Keratinocyte (primary cell): ENCODE measurements at regions not wholly inside any gene's neighbourhood (a gene's known extent, or its start where the extent isn't known, plus 50 kb on each side); places are given as distances from the start of the nearest gene placed in this dataset.

Experiments used
- EZH2 ChIP-seq: IDR thresholded peaks from one replicate; pipeline ENCODE4 v1.6.1; 2012; ENCODE audit warnings: inconsistent platforms, mild to moderate bottlenecking, low read length, moderate library complexity
- TF ChIP-seq, protein P1 (sequence below), 3 experiments: IDR thresholded peaks in 1 of 3; conservative IDR thresholded peaks in 1 of 3; optimal IDR thresholded peaks in 1 of 3; 2 replicates in 2 of 3; 3 replicates in 1 of 3; pipeline versions ENCODE3 to v1.5.1; 2011; ENCODE audit warnings: low read length in 3 of 3, mild to moderate bottlenecking in 3 of 3, moderate library complexity in 2 of 3, control low read depth in 1 of 3, inconsistent platforms in 1 of 3; ENCODE audit not compliant: insufficient read depth in 2 of 3; ENCODE audit errors: extremely low read depth in 1 of 3

DNA sequence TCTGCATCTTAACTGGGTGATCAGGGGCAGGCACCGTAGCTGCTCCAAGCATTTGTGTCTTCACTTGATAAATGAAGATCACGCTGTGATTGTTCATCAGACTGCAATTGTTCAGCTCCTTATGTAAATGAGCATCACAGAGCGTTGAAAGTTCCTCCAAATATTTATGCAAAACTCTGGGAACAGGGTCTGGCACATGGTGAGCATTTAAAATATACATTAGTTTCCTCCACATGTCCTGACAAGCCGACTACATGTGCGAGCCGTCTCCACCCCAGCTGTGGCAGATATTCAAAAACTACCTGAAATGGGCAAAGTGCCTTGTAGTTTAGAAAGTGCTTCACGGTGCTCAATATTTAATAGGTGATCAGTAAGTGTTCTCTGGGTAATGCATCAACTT, 175.1 kb upstream of the ID2 start:
- TF ChIP-seq, protein P1, sequence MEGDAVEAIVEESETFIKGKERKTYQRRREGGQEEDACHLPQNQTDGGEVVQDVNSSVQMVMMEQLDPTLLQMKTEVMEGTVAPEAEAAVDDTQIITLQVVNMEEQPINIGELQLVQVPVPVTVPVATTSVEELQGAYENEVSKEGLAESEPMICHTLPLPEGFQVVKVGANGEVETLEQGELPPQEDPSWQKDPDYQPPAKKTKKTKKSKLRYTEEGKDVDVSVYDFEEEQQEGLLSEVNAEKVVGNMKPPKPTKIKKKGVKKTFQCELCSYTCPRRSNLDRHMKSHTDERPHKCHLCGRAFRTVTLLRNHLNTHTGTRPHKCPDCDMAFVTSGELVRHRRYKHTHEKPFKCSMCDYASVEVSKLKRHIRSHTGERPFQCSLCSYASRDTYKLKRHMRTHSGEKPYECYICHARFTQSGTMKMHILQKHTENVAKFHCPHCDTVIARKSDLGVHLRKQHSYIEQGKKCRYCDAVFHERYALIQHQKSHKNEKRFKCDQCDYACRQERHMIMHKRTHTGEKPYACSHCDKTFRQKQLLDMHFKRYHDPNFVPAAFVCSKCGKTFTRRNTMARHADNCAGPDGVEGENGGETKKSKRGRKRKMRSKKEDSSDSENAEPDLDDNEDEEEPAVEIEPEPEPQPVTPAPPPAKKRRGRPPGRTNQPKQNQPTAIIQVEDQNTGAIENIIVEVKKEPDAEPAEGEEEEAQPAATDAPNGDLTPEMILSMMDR (optimal IDR thresholded peaks at IDR 0.05 in 1 of 3, IDR thresholded peaks at IDR 0.05 in 1 of 3, conservative IDR thresholded peaks at IDR 0.05 in 1 of 3; ENCODE audit: extremely low read depth in 1 of 3, insufficient read depth in 2 of 3, low read length in 3 of 3), result no peak
- no peak for TF ChIP-seq EZH2
